SK-N-SH (cell line): ENCODE measurements at regions not wholly inside any gene's neighbourhood (a gene's known extent, or its start where the extent isn't known, plus 50 kb on each side); places are given as distances from the start of the nearest gene placed in this dataset.

Experiments
- EZH2phosphoT487 ChIP-seq: fragments of 200-600 bp; sonication (generic); IDR thresholded peaks from 2 replicates; pipeline ENCODE4 v1.6.1; 2017; ENCODE audit warnings: low read depth, mixed run types, mild to moderate bottlenecking, antibody characterized with exemption, moderate library complexity, borderline replicate concordance
- FOXM1 ChIP-seq: IDR thresholded peaks from 2 replicates; pipeline ENCODE4 v1.4.0; 2012; ENCODE audit warnings: low read depth, mild to moderate bottlenecking
- MEF2A ChIP-seq: IDR thresholded peaks from 2 replicates; pipeline ENCODE4 v1.4.0; 2012; ENCODE audit warnings: low read depth, borderline replicate concordance
- TF ChIP-seq, protein P1 (sequence below): fragments of 200-600 bp; sonication (generic); IDR thresholded peaks from 2 replicates; pipeline ENCODE4 v1.6.1; 2017; ENCODE audit warnings: antibody characterized with exemption, mild to moderate bottlenecking, moderate library complexity

DNA sequence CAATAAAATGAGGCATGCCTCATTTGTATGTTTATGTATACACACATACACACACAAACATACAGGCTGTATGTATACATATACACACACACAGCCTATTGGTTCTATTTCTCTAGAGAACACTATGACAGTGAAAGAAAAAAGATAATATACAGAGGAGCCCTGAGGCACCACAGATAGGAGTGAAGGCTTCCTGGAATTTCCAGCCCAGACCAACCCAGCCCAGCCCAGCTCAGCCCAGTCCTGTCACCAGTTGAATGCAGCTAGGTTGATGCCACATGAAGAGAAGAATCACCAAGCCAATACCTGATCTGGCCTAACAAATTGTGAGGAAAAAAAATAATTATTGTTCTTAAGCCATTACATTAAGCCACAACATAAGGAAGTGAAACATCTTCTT, 126.9 kb upstream of the PDE4D start:
- TF ChIP-seq, protein P1, sequence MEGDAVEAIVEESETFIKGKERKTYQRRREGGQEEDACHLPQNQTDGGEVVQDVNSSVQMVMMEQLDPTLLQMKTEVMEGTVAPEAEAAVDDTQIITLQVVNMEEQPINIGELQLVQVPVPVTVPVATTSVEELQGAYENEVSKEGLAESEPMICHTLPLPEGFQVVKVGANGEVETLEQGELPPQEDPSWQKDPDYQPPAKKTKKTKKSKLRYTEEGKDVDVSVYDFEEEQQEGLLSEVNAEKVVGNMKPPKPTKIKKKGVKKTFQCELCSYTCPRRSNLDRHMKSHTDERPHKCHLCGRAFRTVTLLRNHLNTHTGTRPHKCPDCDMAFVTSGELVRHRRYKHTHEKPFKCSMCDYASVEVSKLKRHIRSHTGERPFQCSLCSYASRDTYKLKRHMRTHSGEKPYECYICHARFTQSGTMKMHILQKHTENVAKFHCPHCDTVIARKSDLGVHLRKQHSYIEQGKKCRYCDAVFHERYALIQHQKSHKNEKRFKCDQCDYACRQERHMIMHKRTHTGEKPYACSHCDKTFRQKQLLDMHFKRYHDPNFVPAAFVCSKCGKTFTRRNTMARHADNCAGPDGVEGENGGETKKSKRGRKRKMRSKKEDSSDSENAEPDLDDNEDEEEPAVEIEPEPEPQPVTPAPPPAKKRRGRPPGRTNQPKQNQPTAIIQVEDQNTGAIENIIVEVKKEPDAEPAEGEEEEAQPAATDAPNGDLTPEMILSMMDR, result no peak
- TF ChIP-seq FOXM1, result no peak
- TF ChIP-seq MEF2A, result no peak
- TF ChIP-seq EZH2phosphoT487, result no peak
